ENCODE measurements at regions not wholly inside any gene's neighbourhood (a gene's known extent, or its start where the extent isn't known, plus 50 kb on each side); places are given as distances from the start of the nearest gene placed in this dataset.

DNA sequence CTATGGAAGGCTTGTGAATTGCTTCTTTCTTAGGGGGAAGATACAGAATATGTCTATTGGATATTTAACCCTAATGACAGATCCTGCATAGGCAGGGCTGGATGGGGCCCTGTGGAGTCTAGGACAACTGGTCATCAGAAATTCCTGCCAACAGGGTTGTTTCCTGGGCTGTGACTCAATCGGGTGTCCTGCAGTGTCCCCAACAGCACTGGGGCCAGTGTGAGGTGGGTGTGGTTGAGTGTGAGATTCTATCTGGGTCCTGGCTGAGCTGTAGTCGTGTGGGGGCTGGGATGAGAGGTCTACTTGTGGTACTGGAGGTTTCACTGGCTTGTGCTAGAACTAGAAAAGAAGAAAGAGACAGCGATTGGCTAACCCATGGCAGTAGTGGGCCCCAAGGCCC, 87.3 kb upstream of the WDR1 start:
- intact Hi-C loops (cut with DNase I; ENCODE audit: low total_unique reads), result no loop called here
- Histone ChIP-seq H3K36me3 (no peaks in the 10 kb centered on the region), H3K4me1 (no peaks in the 10 kb centered on the region), H3K27ac (no peak overlapping the region), H3K4me3 (no peak overlapping the region), H3K27me3 (no peaks in the 10 kb centered on the region), H3K9me3 (no peaks in the 10 kb centered on the region)
- no peak for TF ChIP-seq POLR2A (IDR thresholded peaks at IDR 0.05)
- no peak for DNase-seq

DNA sequence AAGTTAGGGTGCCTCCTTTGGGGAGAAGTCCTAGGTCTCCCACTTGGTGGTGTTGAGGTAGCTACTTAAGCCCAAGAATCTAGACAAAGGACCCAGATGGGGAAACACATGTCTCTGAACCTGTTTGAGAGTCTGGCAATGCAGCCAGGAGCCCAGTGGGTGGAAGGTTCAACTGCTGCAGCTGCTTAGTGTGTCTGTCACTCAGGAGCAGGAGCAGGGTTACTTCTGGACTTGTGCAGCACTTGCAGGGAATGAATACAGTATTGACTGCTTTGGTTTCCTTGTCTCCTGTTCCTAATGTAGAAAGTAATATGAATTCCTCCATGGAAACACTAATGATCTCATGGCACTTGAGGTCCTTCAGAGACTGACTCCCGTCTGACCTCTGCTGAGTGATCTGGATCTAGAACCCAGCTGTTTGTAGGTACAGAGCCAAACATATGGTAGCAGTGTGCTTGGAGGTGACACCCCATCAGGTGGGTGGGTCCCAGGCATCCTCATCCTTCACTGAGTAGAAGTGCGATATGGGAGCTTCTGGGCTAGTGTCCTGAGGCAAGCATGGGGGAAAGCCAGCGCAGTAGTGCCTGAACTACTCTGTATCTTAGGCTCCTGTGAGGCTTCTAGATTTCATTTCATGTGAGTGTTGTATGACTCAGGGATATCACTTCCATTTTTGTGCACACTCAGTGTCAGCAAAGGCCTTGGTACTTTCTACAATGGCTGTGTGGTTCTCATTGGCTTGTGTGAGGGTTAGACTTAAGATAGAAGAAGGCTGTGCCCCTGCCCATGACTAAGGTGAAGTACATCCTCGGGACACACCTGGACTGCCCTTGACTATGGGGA, 85.0 kb upstream of the WDR1 start:
- no peak for DNase-seq
- Histone ChIP-seq H3K4me1 (no peaks in the 10 kb centered on the region), H3K9me3 (no peaks in the 10 kb centered on the region), H3K4me3 (no peak overlapping the region), H3K27me3 (no peaks in the 10 kb centered on the region), H3K27ac (no peak overlapping the region), H3K36me3 (no peaks in the 10 kb centered on the region)
- intact Hi-C loops (cut with DNase I; ENCODE audit: low total_unique reads), result no loop called here
- TF ChIP-seq POLR2A (IDR thresholded peaks at IDR 0.05), result no peak
- TF ChIP-seq, protein P1, sequence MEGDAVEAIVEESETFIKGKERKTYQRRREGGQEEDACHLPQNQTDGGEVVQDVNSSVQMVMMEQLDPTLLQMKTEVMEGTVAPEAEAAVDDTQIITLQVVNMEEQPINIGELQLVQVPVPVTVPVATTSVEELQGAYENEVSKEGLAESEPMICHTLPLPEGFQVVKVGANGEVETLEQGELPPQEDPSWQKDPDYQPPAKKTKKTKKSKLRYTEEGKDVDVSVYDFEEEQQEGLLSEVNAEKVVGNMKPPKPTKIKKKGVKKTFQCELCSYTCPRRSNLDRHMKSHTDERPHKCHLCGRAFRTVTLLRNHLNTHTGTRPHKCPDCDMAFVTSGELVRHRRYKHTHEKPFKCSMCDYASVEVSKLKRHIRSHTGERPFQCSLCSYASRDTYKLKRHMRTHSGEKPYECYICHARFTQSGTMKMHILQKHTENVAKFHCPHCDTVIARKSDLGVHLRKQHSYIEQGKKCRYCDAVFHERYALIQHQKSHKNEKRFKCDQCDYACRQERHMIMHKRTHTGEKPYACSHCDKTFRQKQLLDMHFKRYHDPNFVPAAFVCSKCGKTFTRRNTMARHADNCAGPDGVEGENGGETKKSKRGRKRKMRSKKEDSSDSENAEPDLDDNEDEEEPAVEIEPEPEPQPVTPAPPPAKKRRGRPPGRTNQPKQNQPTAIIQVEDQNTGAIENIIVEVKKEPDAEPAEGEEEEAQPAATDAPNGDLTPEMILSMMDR (IDR thresholded peaks at IDR 0.05), result no peak

DNA sequence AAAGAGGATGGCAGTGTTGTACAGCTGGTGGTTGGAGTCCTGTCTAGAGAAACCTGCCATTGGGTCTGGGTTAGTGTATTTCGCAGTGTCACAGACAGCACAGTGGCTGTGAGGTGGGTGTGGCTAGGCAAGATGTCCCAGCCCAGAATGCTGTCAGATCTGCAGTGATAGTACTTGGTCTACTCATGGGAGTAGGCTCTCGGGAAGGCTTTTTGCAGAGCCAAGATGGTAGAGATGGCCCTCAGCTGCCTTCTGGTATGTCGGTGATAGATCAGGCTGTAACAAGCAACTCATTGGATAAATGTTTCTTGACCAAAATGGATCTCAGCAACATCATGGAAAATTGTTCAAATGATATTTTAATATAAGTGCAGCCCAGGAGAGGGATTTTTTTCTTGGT, 84.3 kb upstream of the WDR1 start:
- TF ChIP-seq POLR2A (IDR thresholded peaks at IDR 0.05), result no peak
- TF ChIP-seq, protein P1 (IDR thresholded peaks at IDR 0.05), result no peak
- H3K9me3 ChIP-seq, result no peaks in the 10 kb centered on the region
- H3K27me3 ChIP-seq, result no peaks in the 10 kb centered on the region
- intact Hi-C loops (cut with DNase I; ENCODE audit: low total_unique reads), result no loop called here
- H3K4me1 ChIP-seq, result no peaks in the 10 kb centered on the region
- no peaks in the 10 kb centered on the region for H3K36me3 ChIP-seq
- H3K4me3 ChIP-seq, result no peak overlapping the region
- DNase-seq, result no peak
- H3K27ac ChIP-seq, result no peak overlapping the region

DNA sequence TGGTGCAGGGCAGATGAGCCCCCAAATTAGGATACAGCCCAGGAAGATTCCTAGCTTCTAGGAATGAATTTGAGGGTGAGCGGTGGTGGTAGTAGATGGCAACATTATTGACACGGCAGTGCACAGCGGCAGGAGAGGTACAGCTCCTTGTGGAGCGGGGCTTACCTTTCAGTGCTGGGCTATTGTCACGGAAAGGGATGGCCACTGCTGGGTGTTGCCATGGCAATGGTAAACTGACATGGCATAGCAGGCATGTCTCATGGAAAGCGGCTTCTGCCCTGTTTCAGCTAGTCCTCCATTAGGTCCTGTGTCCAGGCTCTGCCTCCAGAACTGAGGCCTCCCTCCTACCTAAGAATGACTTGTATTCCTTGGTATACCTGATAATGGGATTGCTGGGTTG, 81.8 kb upstream of the WDR1 start:
- intact Hi-C loops (cut with DNase I; ENCODE audit: low total_unique reads), result no loop called here
- H3K9me3 ChIP-seq, result no peaks in the 10 kb centered on the region
- no peak overlapping the region for H3K4me3 ChIP-seq
- no peaks in the 10 kb centered on the region for H3K4me1 ChIP-seq
- no peak for DNase-seq
- H3K27me3 ChIP-seq, result no peaks in the 10 kb centered on the region
- no peaks in the 10 kb centered on the region for H3K36me3 ChIP-seq
- no peak for TF ChIP-seq POLR2A (IDR thresholded peaks at IDR 0.05)
- TF ChIP-seq, protein P1 (IDR thresholded peaks at IDR 0.05), result no peak
- H3K27ac ChIP-seq, result no peak overlapping the region

DNA sequence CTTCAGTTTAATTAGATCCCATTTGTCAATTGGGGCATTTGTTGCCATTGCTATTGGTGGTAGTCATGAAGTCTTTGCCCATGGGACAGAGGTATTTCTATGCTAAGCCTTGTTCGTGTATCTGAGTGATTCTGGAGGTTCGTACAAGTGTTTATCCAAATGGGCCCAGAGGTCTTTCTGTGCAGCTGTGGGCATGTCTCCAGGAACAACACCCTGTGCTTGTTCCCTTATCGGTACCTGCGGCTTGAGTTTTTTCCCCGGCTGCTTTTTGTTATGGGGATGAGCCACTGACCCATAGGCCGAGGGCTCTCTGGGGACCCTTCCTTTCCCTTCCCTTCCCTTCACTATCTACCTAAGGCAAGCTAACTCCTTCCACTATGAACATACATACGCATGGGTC, 81.4 kb upstream of the WDR1 start:
- intact Hi-C loops (cut with DNase I; ENCODE audit: low total_unique reads), result no loop called here
- TF ChIP-seq, protein P1 (IDR thresholded peaks at IDR 0.05), result no peak
- TF ChIP-seq POLR2A (IDR thresholded peaks at IDR 0.05), result no peak
- Histone ChIP-seq H3K4me3 (no peak overlapping the region), H3K27me3 (no peaks in the 10 kb centered on the region), H3K36me3 (no peaks in the 10 kb centered on the region), H3K27ac (no peak overlapping the region), H3K9me3 (no peaks in the 10 kb centered on the region), H3K4me1 (no peaks in the 10 kb centered on the region)
- no peak for DNase-seq

All from uterus (tissue), 3 donors.